Trophoblast cell (in vitro differentiated cells and primary cell): ENCODE measurements at regions not wholly inside any gene's neighbourhood (a gene's known extent, or its start where the extent isn't known, plus 50 kb on each side); places are given as distances from the start of the nearest gene placed in this dataset.

Source experiments
- DNase-seq, 2 donors: peaks; one replicate each; pipeline ENCODE4 v3.0.0-alpha.2; 2016
- H2AFZ ChIP-seq: 2 replicates; pipeline ENCODE4 v1.6.1; 2013; ENCODE audit warnings: low read length, moderate library complexity, mild to moderate bottlenecking; ENCODE audit not compliant: insufficient read depth, poor library complexity
- H2AK5ac ChIP-seq: 2 replicates; pipeline ENCODE4 v1.6.1; 2013; ENCODE audit warnings: mild to moderate bottlenecking, low read length
- H2BK120ac ChIP-seq: 2 replicates; pipeline ENCODE4 v1.6.1; 2013; ENCODE audit warnings: low read length, mild to moderate bottlenecking, moderate library complexity; ENCODE audit not compliant: insufficient read depth, poor library complexity
- H2BK12ac ChIP-seq: 2 replicates; pipeline ENCODE4 v1.6.1; 2013; ENCODE audit warnings: mild to moderate bottlenecking, low read length, moderate library complexity
- H2BK5ac ChIP-seq: 2 replicates; pipeline ENCODE4 v1.6.1; 2013; ENCODE audit warnings: low read length, low read depth, moderate library complexity, mild to moderate bottlenecking; ENCODE audit not compliant: poor library complexity
- H3K14ac ChIP-seq: 2 replicates; pipeline ENCODE4 v1.6.1; 2013; ENCODE audit warnings: mild to moderate bottlenecking, low read length
- H3K18ac ChIP-seq: 2 replicates; pipeline ENCODE4 v1.6.1; 2013; ENCODE audit warnings: mild to moderate bottlenecking, low read length
- H3K23ac ChIP-seq: 2 replicates; pipeline ENCODE4 v1.6.1; 2013; ENCODE audit warnings: low read length
- H3K27ac ChIP-seq: 2 replicates; pipeline ENCODE4 v1.5.1; 2013; ENCODE audit warnings: low read depth, mild to moderate bottlenecking, inconsistent platforms, low read length, moderate library complexity
- H3K27me3 ChIP-seq: 2 replicates; pipeline ENCODE4 v1.6.1; 2013; ENCODE audit warnings: inconsistent platforms, mild to moderate bottlenecking, low read length, moderate library complexity; ENCODE audit not compliant: insufficient read depth
- H3K36me3 ChIP-seq, 2 experiments: 1 replicate in 1 of 2; 2 replicates in 1 of 2; pipeline ENCODE4 v1.6.1; 2013; ENCODE audit warnings: low read length in 2 of 2, mild to moderate bottlenecking in 2 of 2, moderate library complexity in 1 of 2; ENCODE audit not compliant: insufficient read depth in 2 of 2, control insufficient read depth in 1 of 2
- H3K4ac ChIP-seq: 2 replicates; pipeline ENCODE4 v1.6.1; 2013; ENCODE audit warnings: low read depth, mild to moderate bottlenecking, low read length, moderate library complexity
- H3K4me1 ChIP-seq, 2 experiments: 1 replicate in 1 of 2; 2 replicates in 1 of 2; pipeline ENCODE4 v1.6.1; 2013; ENCODE audit warnings: low read length in 2 of 2, mild to moderate bottlenecking in 2 of 2, moderate library complexity in 1 of 2; ENCODE audit not compliant: insufficient read depth in 2 of 2, control insufficient read depth in 1 of 2
- H3K4me2 ChIP-seq: 2 replicates; pipeline ENCODE4 v1.6.1; 2013; ENCODE audit warnings: inconsistent platforms, mild to moderate bottlenecking, low read length, moderate library complexity
- H3K4me3 ChIP-seq: 2 replicates; pipeline ENCODE4 v1.5.1; 2013; ENCODE audit warnings: mild to moderate bottlenecking, low read depth, low read length, inconsistent platforms
- H3K79me1 ChIP-seq: one replicate; pipeline ENCODE4 v1.6.1; 2013; ENCODE audit warnings: low read length
- H3K79me2 ChIP-seq: 2 replicates; pipeline ENCODE4 v1.6.1; 2013; ENCODE audit warnings: low read length, mild to moderate bottlenecking; ENCODE audit not compliant: control insufficient read depth, insufficient read depth, poor library complexity
- H3K9ac ChIP-seq: 2 replicates; pipeline ENCODE4 v1.6.1; 2013; ENCODE audit warnings: mild to moderate bottlenecking, low read length
- H3K9me3 ChIP-seq: 2 replicates; pipeline ENCODE4 v1.6.1; 2013; ENCODE audit warnings: low read depth, mild to moderate bottlenecking, control low read depth, inconsistent platforms, low read length; ENCODE audit not compliant: insufficient read depth
- H4K12ac ChIP-seq: 2 replicates; pipeline ENCODE4 v1.6.1; 2013; ENCODE audit warnings: low read depth, mild to moderate bottlenecking, low read length, moderate library complexity
- H4K8ac ChIP-seq: 2 replicates; pipeline ENCODE4 v1.6.1; 2013; ENCODE audit warnings: low read depth, mild to moderate bottlenecking, low read length, moderate library complexity
- H4K91ac ChIP-seq: one replicate; pipeline ENCODE4 v1.6.1; 2013; ENCODE audit warnings: low read depth, mild to moderate bottlenecking, low read length, moderate library complexity
- WGBS: extraction: QIAGEN DNeasy Blood & Tissue Kit; methylation state at CpG from one replicate; pipeline ENCODE4 v1.1.7; 2013; ENCODE audit warnings: missing lambda C conversion rate; ENCODE audit not compliant: insufficient read length, insufficient coverage; ENCODE audit errors: extremely low coverage; 5-methylcytosine and 5-hydroxymethylcytosine counted together

DNA sequence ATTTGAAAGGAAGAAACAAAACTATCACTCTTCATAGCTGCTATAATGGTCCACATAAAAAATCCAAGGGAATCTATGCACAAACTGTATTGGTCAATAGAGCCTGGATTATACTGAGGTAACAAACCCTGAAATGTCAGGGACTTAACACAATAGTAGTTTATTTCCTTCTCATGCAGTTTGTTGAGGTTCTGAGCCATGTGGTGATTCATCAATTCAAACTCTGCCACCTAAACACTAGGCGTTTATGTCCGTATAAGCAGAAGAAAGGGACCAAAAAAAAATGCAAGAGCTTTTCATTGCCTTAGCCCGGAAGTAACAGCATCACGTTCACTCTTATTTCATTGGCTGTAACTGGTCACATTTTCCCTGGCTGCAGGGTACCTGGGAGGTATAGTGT lies 464.7 kb downstream of the ZSWIM6 start:
- Histone ChIP-seq H4K12ac (no peak overlapping the region), H3K9me3 (no peaks in the 10 kb centered on the region), H3K36me3 (no peaks in the 10 kb centered on the region), H3K27me3 (no peaks in the 10 kb centered on the region), H3K4me2 (no peak overlapping the region), H2BK5ac (no peak overlapping the region), H4K8ac (no peak overlapping the region), H2BK120ac (no peak overlapping the region), H2BK12ac (no peak overlapping the region), H3K4ac (no peak overlapping the region), H4K91ac (no peak overlapping the region), H3K4me1 (no peaks in the 10 kb centered on the region), H3K27ac (no peak overlapping the region), H3K9ac (no peak overlapping the region), H3K79me1 (no peaks in the 10 kb centered on the region), H3K14ac (no peak overlapping the region), H3K18ac (no peak overlapping the region), H3K23ac (no peak overlapping the region), H2AK5ac (no peak overlapping the region), H3K4me3 (no peak overlapping the region), H3K79me2 (no peaks in the 10 kb centered on the region), H2AFZ (no peak overlapping the region)
- WGBS, result no CpG with 5 or more reads among the region's 4 CpGs
- no peak for DNase-seq

DNA sequence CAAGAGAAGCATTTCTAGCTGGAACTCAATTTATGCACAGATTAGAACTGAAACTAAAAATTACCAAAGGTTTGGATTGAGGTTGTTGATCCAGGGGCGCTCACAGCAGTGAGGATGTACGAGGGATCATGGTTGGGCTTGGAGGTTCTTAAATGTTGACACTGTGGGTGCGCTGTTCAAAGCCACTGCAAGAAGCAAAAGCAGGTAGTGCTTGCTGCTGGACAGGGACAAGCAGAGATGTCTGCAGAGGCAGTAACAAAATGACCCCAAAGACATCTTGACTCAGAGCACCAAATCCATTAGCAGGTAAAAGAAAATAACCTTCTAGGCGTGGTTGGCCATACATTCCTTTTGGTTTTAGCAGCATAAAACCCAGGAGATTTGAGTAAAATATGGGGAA lies 468.4 kb downstream of the ZSWIM6 start:
- no peak overlapping the region for H2BK5ac ChIP-seq
- H4K91ac ChIP-seq, result no peak overlapping the region
- no peak for DNase-seq
- no peak overlapping the region for H3K14ac ChIP-seq
- no peaks in the 10 kb centered on the region for H3K79me1 ChIP-seq
- H2BK120ac ChIP-seq, result no peak overlapping the region
- no peaks in the 10 kb centered on the region for H3K9me3 ChIP-seq
- H3K79me2 ChIP-seq, result no peaks in the 10 kb centered on the region
- H4K12ac ChIP-seq, result no peak overlapping the region
- H3K36me3 ChIP-seq, result no peaks in the 10 kb centered on the region
- H2AK5ac ChIP-seq, result no peak overlapping the region
- no peak overlapping the region for H2BK12ac ChIP-seq
- no peak overlapping the region for H3K4me3 ChIP-seq
- WGBS, result no CpG with 5 or more reads among the region's 4 CpGs
- no peak overlapping the region for H3K9ac ChIP-seq
- H3K27ac ChIP-seq, result no peak overlapping the region
- no peak overlapping the region for H4K8ac ChIP-seq
- H3K18ac ChIP-seq, result no peak overlapping the region
- H2AFZ ChIP-seq, result no peak overlapping the region
- no peak overlapping the region for H3K4ac ChIP-seq
- no peaks in the 10 kb centered on the region for H3K27me3 ChIP-seq
- H3K4me2 ChIP-seq, result no peak overlapping the region
- H3K4me1 ChIP-seq, result peaks cover 3 to 6% of the 10 kb centered on the region in 2 experiments
- no peak overlapping the region for H3K23ac ChIP-seq

DNA sequence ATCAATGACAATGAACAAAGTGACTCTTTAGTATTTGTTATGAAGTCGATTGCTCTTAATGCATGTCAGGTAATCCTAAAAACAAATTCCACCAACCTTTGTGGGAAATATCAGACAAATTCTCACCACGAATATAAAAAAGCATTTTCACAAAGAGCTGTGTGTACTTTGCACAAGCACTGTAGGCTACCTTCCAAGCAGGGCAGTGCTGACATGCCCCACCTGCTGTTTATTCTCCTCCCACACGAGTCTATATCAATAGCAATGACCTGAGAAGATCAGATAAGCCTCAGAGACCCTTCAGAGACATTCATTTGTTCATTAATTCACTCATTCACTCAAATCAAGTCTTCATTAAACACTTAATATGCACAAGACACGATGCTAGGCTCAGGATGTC lies 469.1 kb downstream of the ZSWIM6 start:
- Histone ChIP-seq H3K79me2 (no peaks in the 10 kb centered on the region), H3K4ac (no peak overlapping the region), H2AFZ (no peak overlapping the region), H2BK12ac (no peak overlapping the region), H3K27ac (no peak overlapping the region), H3K27me3 (no peaks in the 10 kb centered on the region), H3K4me1 (peaks cover 6 to 9% of the 10 kb centered on the region in 2 experiments), H3K18ac (no peak overlapping the region), H3K9ac (no peak overlapping the region), H4K91ac (no peak overlapping the region), H2BK5ac (no peak overlapping the region), H3K9me3 (no peaks in the 10 kb centered on the region), H3K79me1 (no peaks in the 10 kb centered on the region), H2BK120ac (no peak overlapping the region), H3K23ac (no peak overlapping the region), H3K4me3 (no peak overlapping the region), H3K14ac (no peak overlapping the region), H4K12ac (no peak overlapping the region), H2AK5ac (no peak overlapping the region), H4K8ac (no peak overlapping the region), H3K36me3 (no peaks in the 10 kb centered on the region), H3K4me2 (no peak overlapping the region)
- no CpG with 5 or more reads among the region's 4 CpGs for WGBS
- DNase-seq, result no peak

DNA sequence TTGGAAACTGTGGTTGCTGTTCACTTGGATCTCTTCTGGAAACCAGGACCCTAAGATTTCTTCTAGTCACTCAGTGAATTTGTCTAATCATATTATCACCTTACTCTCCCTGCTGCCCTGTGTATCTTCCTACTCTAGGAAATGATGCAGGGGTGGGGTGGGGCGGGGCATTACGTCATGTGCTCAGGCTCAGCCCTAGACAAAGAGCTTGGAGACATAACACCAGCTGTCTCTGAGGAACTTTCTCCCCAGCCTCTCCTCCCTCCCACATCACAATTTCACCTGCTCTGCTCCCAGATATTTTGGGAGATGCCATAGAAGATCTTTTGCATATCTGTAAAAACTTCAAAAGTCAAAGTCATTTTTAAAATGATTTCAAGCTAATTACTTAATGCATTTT lies 470.4 kb downstream of the ZSWIM6 start:
- Histone ChIP-seq H3K14ac (no peak overlapping the region), H3K27ac (no peak overlapping the region), H3K23ac (no peak overlapping the region), H3K4me3 (no peak overlapping the region), H3K4me2 (no peak overlapping the region), H3K27me3 (no peaks in the 10 kb centered on the region), H4K91ac (no peak overlapping the region), H3K9me3 (no peaks in the 10 kb centered on the region), H2BK5ac (no peak overlapping the region), H3K4ac (no peak overlapping the region), H2AFZ (no peak overlapping the region), H4K12ac (no peak overlapping the region), H3K79me2 (no peaks in the 10 kb centered on the region), H2BK12ac (no peak overlapping the region), H2BK120ac (no peak overlapping the region), H2AK5ac (no peak overlapping the region), H3K79me1 (no peaks in the 10 kb centered on the region), H3K36me3 (no peaks in the 10 kb centered on the region), H3K9ac (no peak overlapping the region), H3K4me1 (peaks cover 6 to 9% of the 10 kb centered on the region in 2 experiments), H4K8ac (no peak overlapping the region), H3K18ac (no peak overlapping the region)
- no CpG with 5 or more reads among the region's 2 CpGs for WGBS
- no peak for DNase-seq
